Activated CD8-positive, alpha-beta T cell treated with anti-CD3 and anti-CD28 coated beads for 36 hours (primary cell): ENCODE measurements at regions not wholly inside any gene's neighbourhood (a gene's known extent, or its start where the extent isn't known, plus 50 kb on each side); places are given as distances from the start of the nearest gene placed in this dataset.

Source experiments
- ATAC-seq: fragments of 200-7000 bp; cut with Tn5 transposase; one replicate; pipeline ENCODE4 v1.10.0; 2021; ENCODE audit warnings: mild to moderate bottlenecking, moderate library complexity
- CTCF ChIA-PET: fragments of 350-600 bp; sonication (Branson Sonifier 250); formaldehyde crosslinking; loops from one replicate; lab custom pipeline; 2021; ENCODE audit warnings: antibody characterized with exemption; lab: Charles Lee
- POLR2A ChIA-PET: fragments of 350-600 bp; sonication (Branson Sonifier 250); formaldehyde crosslinking; loops from one replicate; lab custom pipeline; 2021; ENCODE audit warnings: antibody characterized with exemption; lab: Charles Lee
- DNase-seq: peaks from one replicate; pipeline ENCODE4 v3.0.0-alpha.2; 2020
- H3K27ac Mint-ChIP-seq: one replicate; pipeline ENCODE4 v1.8.0; 2021; ENCODE audit warnings: mild to moderate bottlenecking, mixed read lengths
- H3K27me3 Mint-ChIP-seq: one replicate; pipeline ENCODE4 v1.8.0; 2021; ENCODE audit warnings: mixed read lengths
- H3K36me3 Mint-ChIP-seq: one replicate; pipeline ENCODE4 v1.8.0; 2021; ENCODE audit warnings: low read depth, mixed read lengths
- H3K4me1 Mint-ChIP-seq: one replicate; pipeline ENCODE4 v1.8.0; 2021; ENCODE audit warnings: low read depth, mixed read lengths
- H3K4me3 Mint-ChIP-seq: one replicate; pipeline ENCODE4 v1.8.0; 2021; ENCODE audit warnings: mild to moderate bottlenecking, moderate library complexity, mixed read lengths
- H3K9me3 Mint-ChIP-seq: one replicate; pipeline ENCODE4 v1.8.0; 2021; ENCODE audit warnings: mixed read lengths
- CTCF ChIP-seq: fragments of 200-600 bp; IDR thresholded peaks from one replicate; pipeline ENCODE4 v1.8.0; 2022; ENCODE audit warnings: antibody characterized with exemption, mild to moderate bottlenecking
- intact Hi-C: fragments of 100-400 bp; cut with micrococcal nuclease; formaldehyde crosslinking; loops from one replicate; pipeline ENCODE4 v1.10.0; 2022

GRCh38 chr12:16136219-16136988, 141.1 kb downstream of the SLC15A5 start:
- POLR2A ChIA-PET, result no interaction called here
- intact Hi-C loops, result no loop called here
- Mint-ChIP-seq H3K9me3 (peaks cover 18% of the 10 kb centered on the region), H3K27ac (no peak overlapping the region), H3K36me3 (no peaks in the 10 kb centered on the region), H3K27me3 (no peaks in the 10 kb centered on the region), H3K4me1 (no peaks in the 10 kb centered on the region), H3K4me3 (no peak overlapping the region)
- CTCF ChIA-PET, result no interaction called here
- TF ChIP-seq CTCF, result no peak
- ATAC-seq (no peak), DNase-seq (no peak)

GRCh38 chr12:16135323-16135722, 142.2 kb downstream of the SLC15A5 start:
- Mint-ChIP-seq H3K36me3 (no peaks in the 10 kb centered on the region), H3K4me1 (no peaks in the 10 kb centered on the region), H3K4me3 (no peak overlapping the region), H3K9me3 (peaks cover 19% of the 10 kb centered on the region), H3K27ac (no peak overlapping the region), H3K27me3 (no peaks in the 10 kb centered on the region)
- ChIA-PET POLR2A (no interaction called here), CTCF (no interaction called here)
- TF ChIP-seq CTCF, result no peak
- DNase-seq (no peak), ATAC-seq (no peak)
- intact Hi-C loops, result no loop called here

- POLR2A ChIA-PET, result no interaction called here
- CTCF ChIA-PET, result no interaction called here
- Mint-ChIP-seq H3K4me3 (no peak overlapping the region), H3K9me3 (peaks cover 21% of the 10 kb centered on the region), H3K4me1 (no peaks in the 10 kb centered on the region), H3K27me3 (no peaks in the 10 kb centered on the region), H3K36me3 (no peaks in the 10 kb centered on the region), H3K27ac (no peak overlapping the region)
- ATAC-seq (no peak), DNase-seq (no peak)
- intact Hi-C loops, result no loop called here
- TF ChIP-seq CTCF, result no peak
These were observed 147.1 kb downstream of the SLC15A5 start for GRCh38 chr12:16130343-16130742.

GRCh38 chr12:16121953-16122352, 155.5 kb downstream of the SLC15A5 start:
- intact Hi-C loops, result no loop called here
- H3K27ac Mint-ChIP-seq, result no peak overlapping the region
- no peak for ATAC-seq
- CTCF ChIA-PET, result no interaction called here
- H3K27me3 Mint-ChIP-seq, result no peaks in the 10 kb centered on the region
- H3K9me3 Mint-ChIP-seq, result no peaks in the 10 kb centered on the region
- no peak for TF ChIP-seq CTCF
- H3K4me1 Mint-ChIP-seq, result no peaks in the 10 kb centered on the region
- POLR2A ChIA-PET, result no interaction called here
- H3K4me3 Mint-ChIP-seq, result no peak overlapping the region
- H3K36me3 Mint-ChIP-seq, result no peaks in the 10 kb centered on the region
- DNase-seq, result no peak

GRCh38 chr12:16119618-16120415, 157.7 kb downstream of the SLC15A5 start:
- no peaks in the 10 kb centered on the region for H3K36me3 Mint-ChIP-seq
- no peaks in the 10 kb centered on the region for H3K9me3 Mint-ChIP-seq
- H3K4me3 Mint-ChIP-seq, result no peak overlapping the region
- ChIA-PET POLR2A (no interaction called here), CTCF (no interaction called here)
- no peak overlapping the region for H3K27ac Mint-ChIP-seq
- H3K27me3 Mint-ChIP-seq, result no peaks in the 10 kb centered on the region
- DNase-seq (no peak), ATAC-seq (no peak)
- no peaks in the 10 kb centered on the region for H3K4me1 Mint-ChIP-seq
- intact Hi-C loops, result no loop called here
- TF ChIP-seq CTCF, result no peak
